ENCODE measurements at regions not wholly inside any gene's neighbourhood (a gene's known extent, or its start where the extent isn't known, plus 50 kb on each side); places are given as distances from the start of the nearest gene placed in this dataset.

DNA sequence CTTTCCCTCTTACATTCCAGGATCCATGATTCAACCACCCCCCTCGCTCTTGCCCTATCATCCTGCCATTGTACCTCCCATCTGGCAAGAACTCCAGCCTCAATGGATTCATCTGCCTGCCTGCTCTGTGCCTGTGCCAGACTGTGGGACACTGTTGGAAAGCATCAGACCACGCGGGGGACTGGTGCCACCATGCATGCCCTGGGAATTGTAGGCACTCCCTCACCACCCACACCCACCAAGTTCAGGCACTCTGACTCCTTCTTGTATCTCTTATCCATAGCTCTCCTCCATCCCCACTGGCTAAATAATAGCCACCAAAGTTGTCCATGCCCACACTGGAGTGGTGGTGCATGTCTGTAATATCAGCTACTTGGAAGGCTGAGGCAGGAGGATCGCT, 143.8 kb downstream of the TPRA1 start:
- TF ChIP-seq CHD2 (IDR thresholded peaks at IDR 0.05; ENCODE audit: low read length, partially characterized antibody), result no peak
- TF ChIP-seq, protein P1, sequence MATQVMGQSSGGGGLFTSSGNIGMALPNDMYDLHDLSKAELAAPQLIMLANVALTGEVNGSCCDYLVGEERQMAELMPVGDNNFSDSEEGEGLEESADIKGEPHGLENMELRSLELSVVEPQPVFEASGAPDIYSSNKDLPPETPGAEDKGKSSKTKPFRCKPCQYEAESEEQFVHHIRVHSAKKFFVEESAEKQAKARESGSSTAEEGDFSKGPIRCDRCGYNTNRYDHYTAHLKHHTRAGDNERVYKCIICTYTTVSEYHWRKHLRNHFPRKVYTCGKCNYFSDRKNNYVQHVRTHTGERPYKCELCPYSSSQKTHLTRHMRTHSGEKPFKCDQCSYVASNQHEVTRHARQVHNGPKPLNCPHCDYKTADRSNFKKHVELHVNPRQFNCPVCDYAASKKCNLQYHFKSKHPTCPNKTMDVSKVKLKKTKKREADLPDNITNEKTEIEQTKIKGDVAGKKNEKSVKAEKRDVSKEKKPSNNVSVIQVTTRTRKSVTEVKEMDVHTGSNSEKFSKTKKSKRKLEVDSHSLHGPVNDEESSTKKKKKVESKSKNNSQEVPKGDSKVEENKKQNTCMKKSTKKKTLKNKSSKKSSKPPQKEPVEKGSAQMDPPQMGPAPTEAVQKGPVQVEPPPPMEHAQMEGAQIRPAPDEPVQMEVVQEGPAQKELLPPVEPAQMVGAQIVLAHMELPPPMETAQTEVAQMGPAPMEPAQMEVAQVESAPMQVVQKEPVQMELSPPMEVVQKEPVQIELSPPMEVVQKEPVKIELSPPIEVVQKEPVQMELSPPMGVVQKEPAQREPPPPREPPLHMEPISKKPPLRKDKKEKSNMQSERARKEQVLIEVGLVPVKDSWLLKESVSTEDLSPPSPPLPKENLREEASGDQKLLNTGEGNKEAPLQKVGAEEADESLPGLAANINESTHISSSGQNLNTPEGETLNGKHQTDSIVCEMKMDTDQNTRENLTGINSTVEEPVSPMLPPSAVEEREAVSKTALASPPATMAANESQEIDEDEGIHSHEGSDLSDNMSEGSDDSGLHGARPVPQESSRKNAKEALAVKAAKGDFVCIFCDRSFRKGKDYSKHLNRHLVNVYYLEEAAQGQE (IDR thresholded peaks at IDR 0.05; ENCODE audit: low read depth, low read length), result no peak
- TF ChIP-seq TAF1 (IDR thresholded peaks at IDR 0.05; ENCODE audit: borderline replicate concordance, low read depth, low read length), result no peak
- TF ChIP-seq, protein P2, sequence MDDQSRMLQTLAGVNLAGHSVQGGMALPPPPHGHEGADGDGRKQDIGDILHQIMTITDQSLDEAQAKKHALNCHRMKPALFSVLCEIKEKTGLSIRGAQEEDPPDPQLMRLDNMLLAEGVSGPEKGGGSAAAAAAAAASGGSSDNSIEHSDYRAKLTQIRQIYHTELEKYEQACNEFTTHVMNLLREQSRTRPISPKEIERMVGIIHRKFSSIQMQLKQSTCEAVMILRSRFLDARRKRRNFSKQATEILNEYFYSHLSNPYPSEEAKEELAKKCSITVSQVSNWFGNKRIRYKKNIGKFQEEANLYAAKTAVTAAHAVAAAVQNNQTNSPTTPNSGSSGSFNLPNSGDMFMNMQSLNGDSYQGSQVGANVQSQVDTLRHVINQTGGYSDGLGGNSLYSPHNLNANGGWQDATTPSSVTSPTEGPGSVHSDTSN (IDR thresholded peaks at IDR 0.05), result no peak
- TF ChIP-seq RFX5 (IDR thresholded peaks at IDR 0.05; ENCODE audit: low read length), result no peak
- no peak for TF ChIP-seq GATA2 (CRISPR knock-in tag; IDR thresholded peaks at IDR 0.05)
- no peak for TF ChIP-seq YY1 (IDR thresholded peaks at IDR 0.05; ENCODE audit: low read depth)
- TF ChIP-seq FOXM1 (IDR thresholded peaks at IDR 0.05; ENCODE audit: low read depth), result no peak
- TF ChIP-seq, protein P3, sequence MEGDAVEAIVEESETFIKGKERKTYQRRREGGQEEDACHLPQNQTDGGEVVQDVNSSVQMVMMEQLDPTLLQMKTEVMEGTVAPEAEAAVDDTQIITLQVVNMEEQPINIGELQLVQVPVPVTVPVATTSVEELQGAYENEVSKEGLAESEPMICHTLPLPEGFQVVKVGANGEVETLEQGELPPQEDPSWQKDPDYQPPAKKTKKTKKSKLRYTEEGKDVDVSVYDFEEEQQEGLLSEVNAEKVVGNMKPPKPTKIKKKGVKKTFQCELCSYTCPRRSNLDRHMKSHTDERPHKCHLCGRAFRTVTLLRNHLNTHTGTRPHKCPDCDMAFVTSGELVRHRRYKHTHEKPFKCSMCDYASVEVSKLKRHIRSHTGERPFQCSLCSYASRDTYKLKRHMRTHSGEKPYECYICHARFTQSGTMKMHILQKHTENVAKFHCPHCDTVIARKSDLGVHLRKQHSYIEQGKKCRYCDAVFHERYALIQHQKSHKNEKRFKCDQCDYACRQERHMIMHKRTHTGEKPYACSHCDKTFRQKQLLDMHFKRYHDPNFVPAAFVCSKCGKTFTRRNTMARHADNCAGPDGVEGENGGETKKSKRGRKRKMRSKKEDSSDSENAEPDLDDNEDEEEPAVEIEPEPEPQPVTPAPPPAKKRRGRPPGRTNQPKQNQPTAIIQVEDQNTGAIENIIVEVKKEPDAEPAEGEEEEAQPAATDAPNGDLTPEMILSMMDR (IDR thresholded peaks at IDR 0.05), result no peak
- no peak for TF ChIP-seq NRF1 (IDR thresholded peaks at IDR 0.05; ENCODE audit: low read depth, low read length)
- no peak for TF ChIP-seq JUND (IDR thresholded peaks at IDR 0.05)
- TF ChIP-seq POLR2AphosphoS5 (IDR thresholded peaks at IDR 0.05; ENCODE audit: low read depth, low read length), result no peak
- TF ChIP-seq, protein P4, sequence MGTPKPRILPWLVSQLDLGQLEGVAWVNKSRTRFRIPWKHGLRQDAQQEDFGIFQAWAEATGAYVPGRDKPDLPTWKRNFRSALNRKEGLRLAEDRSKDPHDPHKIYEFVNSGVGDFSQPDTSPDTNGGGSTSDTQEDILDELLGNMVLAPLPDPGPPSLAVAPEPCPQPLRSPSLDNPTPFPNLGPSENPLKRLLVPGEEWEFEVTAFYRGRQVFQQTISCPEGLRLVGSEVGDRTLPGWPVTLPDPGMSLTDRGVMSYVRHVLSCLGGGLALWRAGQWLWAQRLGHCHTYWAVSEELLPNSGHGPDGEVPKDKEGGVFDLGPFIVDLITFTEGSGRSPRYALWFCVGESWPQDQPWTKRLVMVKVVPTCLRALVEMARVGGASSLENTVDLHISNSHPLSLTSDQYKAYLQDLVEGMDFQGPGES (IDR thresholded peaks at IDR 0.05; ENCODE audit: low read depth, low read length), result no peak
- no peak for TF ChIP-seq EP300 (IDR thresholded peaks at IDR 0.05; ENCODE audit: borderline replicate concordance in 1 of 2, low read depth in 1 of 2, low read length in 1 of 2)

Data from SK-N-SH (cell line).